ENCODE measurements at regions not wholly inside any gene's neighbourhood (a gene's known extent, or its start where the extent isn't known, plus 50 kb on each side); places are given as distances from the start of the nearest gene placed in this dataset.

- TF ChIP-seq POLR2AphosphoS5 (IDR thresholded peaks at IDR 0.05; ENCODE audit: low read depth, low read length) (no peak), TAF1 (IDR thresholded peaks at IDR 0.05; ENCODE audit: low read depth, low read length) (no peak), POLR2A (IDR thresholded peaks at IDR 0.05; ENCODE audit: low read depth, low read length) (no peak)
Observed at GRCh38 chr4:148901075-148901705, 459.0 kb upstream of the NR3C2 start.
